ENCODE measurements at regions not wholly inside any gene's neighbourhood (a gene's known extent, or its start where the extent isn't known, plus 50 kb on each side); places are given as distances from the start of the nearest gene placed in this dataset.

DNA sequence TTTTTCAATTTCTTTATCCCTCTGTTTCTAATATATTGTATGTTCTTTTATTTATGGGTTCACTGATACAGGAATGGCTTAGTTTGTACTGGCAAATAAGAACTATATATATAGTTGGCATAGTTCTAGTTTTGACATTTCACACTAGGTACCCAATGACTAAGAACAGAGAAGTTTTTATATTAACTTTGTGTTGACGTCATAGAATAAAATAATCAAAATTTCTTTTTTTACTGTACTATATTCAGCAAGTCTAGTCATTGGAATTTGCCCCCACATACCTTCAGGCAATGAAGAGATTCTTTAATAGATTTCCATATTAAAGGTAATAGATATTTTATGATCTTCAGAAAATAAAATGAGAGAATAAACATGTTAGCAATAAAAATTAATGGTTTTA, 713.2 kb downstream of the NOVA1 start:
- DNase-seq (ENCODE audit: low read depth in 4 of 6, low spot score in 6 of 6), result no peak
- H3K9me3 ChIP-seq (ENCODE audit: control insufficient read depth, insufficient read depth, low read length), result no peaks in the 10 kb centered on the region
- no peak overlapping the region for H3K27ac ChIP-seq (ENCODE audit: low read depth, low read length)
- H3K4me3 ChIP-seq (ENCODE audit: low read depth, low read length), result no peak overlapping the region
- no peaks in the 10 kb centered on the region for H3K36me3 ChIP-seq (ENCODE audit: control insufficient read depth, insufficient read depth, low read length)
- no peaks in the 10 kb centered on the region for H3K27me3 ChIP-seq (ENCODE audit: control insufficient read depth, insufficient read depth, low read length)
- no peaks in the 10 kb centered on the region for H3K4me1 ChIP-seq (ENCODE audit: control insufficient read depth, insufficient read depth, low read length)
- no CpG with 5 or more reads among the region's 1 CpG for WGBS (ENCODE audit: insufficient coverage)

DNA sequence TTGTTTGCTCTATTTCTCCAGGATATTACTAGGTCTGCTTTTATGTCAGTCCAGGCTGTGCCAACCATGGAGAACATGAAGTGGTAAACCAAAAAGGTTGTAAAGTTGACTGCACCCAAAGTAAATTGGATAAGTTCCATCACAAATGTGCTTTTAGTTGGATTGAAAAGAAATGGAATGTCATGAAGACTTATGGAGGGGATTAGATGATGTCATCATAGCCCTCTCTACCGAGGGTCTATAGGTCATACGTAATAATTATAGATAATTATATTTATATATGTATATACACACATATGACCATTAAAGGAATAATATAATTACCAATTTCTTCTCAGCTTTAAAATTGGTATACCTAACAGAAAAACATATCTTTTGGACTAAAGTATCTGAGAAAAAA, 714.9 kb downstream of the NOVA1 start:
- Histone ChIP-seq H3K36me3 (ENCODE audit: control insufficient read depth, insufficient read depth, low read length) (no peaks in the 10 kb centered on the region), H3K4me3 (ENCODE audit: low read depth, low read length) (no peak overlapping the region), H3K9me3 (ENCODE audit: control insufficient read depth, insufficient read depth, low read length) (no peaks in the 10 kb centered on the region), H3K27ac (ENCODE audit: low read depth, low read length) (no peak overlapping the region), H3K4me1 (ENCODE audit: control insufficient read depth, insufficient read depth, low read length) (no peaks in the 10 kb centered on the region), H3K27me3 (ENCODE audit: control insufficient read depth, insufficient read depth, low read length) (no peaks in the 10 kb centered on the region)
- no peak for DNase-seq (ENCODE audit: low read depth in 4 of 6, low spot score in 6 of 6)
- WGBS (ENCODE audit: insufficient coverage), result no CpG with 5 or more reads among the region's 2 CpGs

- no CpG with 5 or more reads among the region's 2 CpGs for WGBS (ENCODE audit: insufficient coverage)
- no peaks in the 10 kb centered on the region for H3K27me3 ChIP-seq (ENCODE audit: control insufficient read depth, insufficient read depth, low read length)
- H3K4me3 ChIP-seq (ENCODE audit: low read depth, low read length), result no peak overlapping the region
- no peaks in the 10 kb centered on the region for H3K36me3 ChIP-seq (ENCODE audit: control insufficient read depth, insufficient read depth, low read length)
- no peaks in the 10 kb centered on the region for H3K9me3 ChIP-seq (ENCODE audit: control insufficient read depth, insufficient read depth, low read length)
- no peak overlapping the region for H3K27ac ChIP-seq (ENCODE audit: low read depth, low read length)
- peak in 1 of 6 donors; percentile 70 for DNase-seq (ENCODE audit: low read depth in 4 of 6, low spot score in 6 of 6)
- H3K4me1 ChIP-seq (ENCODE audit: control insufficient read depth, insufficient read depth, low read length), result no peaks in the 10 kb centered on the region
Observed at GRCh38 chr14:25875475-25875874, 722.4 kb downstream of the NOVA1 start.

DNA sequence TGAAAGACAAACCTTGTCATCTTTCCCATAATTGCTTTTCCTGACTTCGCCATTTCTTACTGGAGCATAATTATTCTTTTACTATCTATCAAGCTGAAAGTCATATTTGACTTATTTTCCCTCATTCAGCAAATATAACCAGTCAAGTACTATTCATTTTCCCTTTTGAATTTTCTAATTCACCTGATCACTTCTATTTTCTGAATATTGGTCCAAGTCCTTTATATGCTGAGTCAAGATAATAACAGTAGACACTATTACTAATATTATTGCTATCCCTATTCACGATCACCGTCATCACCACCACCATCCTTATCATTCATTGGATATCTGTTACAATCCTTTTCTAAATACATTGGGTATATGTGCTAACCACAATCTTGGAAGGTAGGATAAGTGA, 728.0 kb downstream of the NOVA1 start:
- H3K36me3 ChIP-seq (ENCODE audit: control insufficient read depth, insufficient read depth, low read length), result no peaks in the 10 kb centered on the region
- DNase-seq (ENCODE audit: low read depth in 4 of 6, low spot score in 6 of 6), result no peak
- H3K4me1 ChIP-seq (ENCODE audit: control insufficient read depth, insufficient read depth, low read length), result no peaks in the 10 kb centered on the region

DNA sequence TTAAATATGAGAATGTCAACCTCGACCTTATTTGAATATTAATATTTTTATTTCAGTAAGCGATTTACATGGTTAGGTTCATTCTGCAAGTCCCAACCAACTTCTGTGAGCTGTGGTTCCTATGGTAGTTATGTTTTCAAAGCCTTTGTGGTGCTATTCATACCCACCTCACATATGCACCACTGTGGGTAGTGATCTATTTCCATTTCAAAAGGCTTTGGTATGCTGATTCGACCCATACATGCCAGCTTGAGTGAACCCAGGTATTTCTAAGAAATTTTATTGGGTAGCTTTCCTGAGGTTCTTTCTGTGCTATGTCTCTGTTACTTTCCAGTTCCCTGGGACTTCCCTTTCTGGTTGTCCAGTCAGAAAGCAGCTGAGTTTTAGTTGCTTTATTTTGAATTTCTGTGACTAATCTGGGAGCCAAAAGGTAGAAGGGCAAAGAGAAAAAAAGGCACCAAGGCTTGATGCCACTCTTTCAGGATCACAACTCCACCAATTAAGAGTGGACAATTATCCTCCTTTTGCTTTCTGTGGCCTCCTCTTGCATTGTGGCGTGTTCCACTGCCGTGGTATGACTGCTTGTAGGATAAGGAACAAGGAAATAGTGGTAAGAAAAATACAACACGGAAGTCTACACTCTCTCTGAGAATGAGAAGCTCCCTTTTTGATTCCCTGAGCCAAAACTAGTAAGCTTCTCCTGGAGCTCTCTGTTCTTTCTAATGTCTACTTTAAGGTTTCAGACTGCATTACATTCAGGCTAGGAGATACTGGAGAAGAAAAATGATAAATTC, 729.1 kb downstream of the NOVA1 start:
- WGBS (ENCODE audit: insufficient coverage), result no CpG with 5 or more reads among the region's 6 CpGs
- no peak for DNase-seq (ENCODE audit: low read depth in 4 of 6, low spot score in 6 of 6)
- Histone ChIP-seq H3K4me1 (ENCODE audit: control insufficient read depth, insufficient read depth, low read length) (no peaks in the 10 kb centered on the region), H3K27ac (ENCODE audit: low read depth, low read length) (no peak overlapping the region), H3K9me3 (ENCODE audit: control insufficient read depth, insufficient read depth, low read length) (no peaks in the 10 kb centered on the region), H3K36me3 (ENCODE audit: control insufficient read depth, insufficient read depth, low read length) (no peaks in the 10 kb centered on the region), H3K27me3 (ENCODE audit: control insufficient read depth, insufficient read depth, low read length) (no peaks in the 10 kb centered on the region), H3K4me3 (ENCODE audit: low read depth, low read length) (no peak overlapping the region)

More for the DNA sequence above, 728.0 kb downstream of the NOVA1 start:
- Histone ChIP-seq H3K27me3 (ENCODE audit: control insufficient read depth, insufficient read depth, low read length) (no peaks in the 10 kb centered on the region), H3K27ac (ENCODE audit: low read depth, low read length) (no peak overlapping the region), H3K4me3 (ENCODE audit: low read depth, low read length) (no peak overlapping the region), H3K9me3 (ENCODE audit: control insufficient read depth, insufficient read depth, low read length) (no peaks in the 10 kb centered on the region)
- WGBS (ENCODE audit: insufficient coverage), result 90% methylated on average over 1 of the region's 3 CpGs

GRCh38 chr14:25861406-25861805, 736.4 kb downstream of the NOVA1 start:
- no peaks in the 10 kb centered on the region for H3K9me3 ChIP-seq (ENCODE audit: control insufficient read depth, insufficient read depth, low read length)
- H3K27ac ChIP-seq (ENCODE audit: low read depth, low read length), result no peak overlapping the region
- WGBS (ENCODE audit: insufficient coverage), result no CpG with 5 or more reads among the region's 1 CpG
- no peaks in the 10 kb centered on the region for H3K4me1 ChIP-seq (ENCODE audit: control insufficient read depth, insufficient read depth, low read length)
- DNase-seq (ENCODE audit: low read depth in 4 of 6, low spot score in 6 of 6), result peak in 1 of 6 donors; percentile 57
- H3K27me3 ChIP-seq (ENCODE audit: control insufficient read depth, insufficient read depth, low read length), result no peaks in the 10 kb centered on the region
- H3K36me3 ChIP-seq (ENCODE audit: control insufficient read depth, insufficient read depth, low read length), result no peaks in the 10 kb centered on the region
- H3K4me3 ChIP-seq (ENCODE audit: low read depth, low read length), result no peak overlapping the region

GRCh38 chr14:25848601-25849000, 749.2 kb downstream of the NOVA1 start:
- Histone ChIP-seq H3K9me3 (ENCODE audit: control insufficient read depth, insufficient read depth, low read length) (no peaks in the 10 kb centered on the region), H3K4me1 (ENCODE audit: control insufficient read depth, insufficient read depth, low read length) (no peaks in the 10 kb centered on the region), H3K36me3 (ENCODE audit: control insufficient read depth, insufficient read depth, low read length) (no peaks in the 10 kb centered on the region), H3K27ac (ENCODE audit: low read depth, low read length) (no peak overlapping the region), H3K27me3 (ENCODE audit: control insufficient read depth, insufficient read depth, low read length) (no peaks in the 10 kb centered on the region), H3K4me3 (ENCODE audit: low read depth, low read length) (no peak overlapping the region)
- DNase-seq (ENCODE audit: low read depth in 4 of 6, low spot score in 6 of 6), result no peak
- 40% methylated on average over 1 of the region's 2 CpGs for WGBS (ENCODE audit: insufficient coverage)

DNA sequence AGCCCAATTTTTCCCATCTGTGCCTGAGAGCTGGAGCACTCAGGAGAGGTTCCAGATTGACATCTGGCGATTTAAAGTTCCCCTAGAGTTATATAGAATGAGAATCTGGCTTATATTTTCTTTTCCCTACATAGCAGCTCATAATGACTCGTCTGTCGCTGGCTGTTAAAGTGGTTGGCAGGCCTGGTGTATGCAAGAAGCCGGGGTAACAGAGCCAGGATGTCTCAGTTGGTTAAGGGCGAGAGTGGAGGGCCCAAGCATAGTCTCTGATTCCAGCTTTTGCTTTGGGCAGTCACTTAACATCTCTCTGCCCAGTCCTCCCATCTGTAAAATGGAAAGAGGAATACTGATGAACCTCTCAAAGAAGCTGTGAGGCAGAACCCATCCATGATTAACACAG, 751.6 kb downstream of the NOVA1 start:
- whole genome bisulfite sequencing (ENCODE audit: insufficient coverage), result 83% methylated on average over 1 of the region's 5 CpGs
- Histone ChIP-seq H3K4me1 (ENCODE audit: control insufficient read depth, insufficient read depth, low read length) (no peaks in the 10 kb centered on the region), H3K36me3 (ENCODE audit: control insufficient read depth, insufficient read depth, low read length) (no peaks in the 10 kb centered on the region), H3K27ac (ENCODE audit: low read depth, low read length) (no peak overlapping the region), H3K4me3 (ENCODE audit: low read depth, low read length) (no peak overlapping the region), H3K9me3 (ENCODE audit: control insufficient read depth, insufficient read depth, low read length) (no peaks in the 10 kb centered on the region), H3K27me3 (ENCODE audit: control insufficient read depth, insufficient read depth, low read length) (no peaks in the 10 kb centered on the region)
- DNase-seq (ENCODE audit: low read depth in 4 of 6, low spot score in 6 of 6), result peak in 2 of 6 donors; percentile 29 to 77

GRCh38 chr14:25843481-25844470, 754.1 kb downstream of the NOVA1 start:
- no CpG with 5 or more reads among the region's 5 CpGs for WGBS (ENCODE audit: insufficient coverage)
- Histone ChIP-seq H3K36me3 (ENCODE audit: control insufficient read depth, insufficient read depth, low read length) (no peaks in the 10 kb centered on the region), H3K4me3 (ENCODE audit: low read depth, low read length) (no peak overlapping the region), H3K4me1 (ENCODE audit: control insufficient read depth, insufficient read depth, low read length) (no peaks in the 10 kb centered on the region), H3K9me3 (ENCODE audit: control insufficient read depth, insufficient read depth, low read length) (no peaks in the 10 kb centered on the region), H3K27me3 (ENCODE audit: control insufficient read depth, insufficient read depth, low read length) (no peaks in the 10 kb centered on the region), H3K27ac (ENCODE audit: low read depth, low read length) (no peak overlapping the region)
- peak in 1 of 6 donors; percentile 49 for DNase-seq (ENCODE audit: low read depth in 4 of 6, low spot score in 6 of 6)

Measured in spinal cord (tissue), 9 donors.